GM12872 (cell line): ENCODE measurements at regions not wholly inside any gene's neighbourhood (a gene's known extent, or its start where the extent isn't known, plus 50 kb on each side); places are given as distances from the start of the nearest gene placed in this dataset.

Experiments used
- CTCF ChIP-seq: IDR thresholded peaks from 3 replicates; pipeline ENCODE4 v1.5.1; 2011; ENCODE audit warnings: low read depth, mild to moderate bottlenecking, low read length, moderate library complexity; ENCODE audit not compliant: insufficient read depth

GRCh38 chr12:19614601-19615383 lies 175.5 kb downstream of the AEBP2 start:
- no peak for TF ChIP-seq CTCF

GRCh38 chr12:19615384-19615725 lies 176.1 kb downstream of the AEBP2 start:
- TF ChIP-seq CTCF: no peak

- TF ChIP-seq CTCF: no peak
Observed at GRCh38 chr12:19616781-19617180, 177.5 kb downstream of the AEBP2 start.

- TF ChIP-seq CTCF: no peak
Observed at GRCh38 chr12:19620222-19620621, 180.9 kb downstream of the AEBP2 start.

GRCh38 chr12:19623751-19624399 lies 184.6 kb downstream of the AEBP2 start:
- TF ChIP-seq CTCF: no peak

- TF ChIP-seq CTCF: no peak
Observed at GRCh38 chr12:19624491-19624890, 185.2 kb downstream of the AEBP2 start.

- no peak for TF ChIP-seq CTCF
Observed at GRCh38 chr12:19627719-19628118, 188.4 kb downstream of the AEBP2 start.
